Loucy (cell line): ENCODE measurements at regions not wholly inside any gene's neighbourhood (a gene's known extent, or its start where the extent isn't known, plus 50 kb on each side); places are given as distances from the start of the nearest gene placed in this dataset.

Source experiments
- H2AFZ ChIP-seq: fragments of 200-600 bp; sonication (generic); 2 replicates; pipeline ENCODE4 v1.6.0; 2016; ENCODE audit warnings: antibody characterized with exemption, mild to moderate bottlenecking, low read length, moderate library complexity
- H3F3A ChIP-seq: fragments of 200-600 bp; 2 replicates; pipeline ENCODE4 v1.6.0; 2016; ENCODE audit warnings: antibody characterized with exemption, low read depth, mild to moderate bottlenecking
- H3K27me3 ChIP-seq: fragments of 200-600 bp; sonication (generic); 2 replicates; pipeline ENCODE4 v1.6.1; 2014; ENCODE audit warnings: low read length, mild to moderate bottlenecking; ENCODE audit not compliant: insufficient read depth, poor library complexity, severe bottlenecking
- H3K36me3 ChIP-seq: fragments of 200-600 bp; sonication (generic); 2 replicates; pipeline ENCODE4 v1.6.1; 2016; ENCODE audit warnings: low read length; ENCODE audit not compliant: insufficient read depth
- H3K4me1 ChIP-seq: fragments of 200-600 bp; sonication (generic); 2 replicates; pipeline ENCODE4 v1.5.1; 2014; ENCODE audit warnings: low read length, mild to moderate bottlenecking; ENCODE audit not compliant: insufficient read depth, poor library complexity, severe bottlenecking
- H3K4me2 ChIP-seq: fragments of 200-600 bp; sonication (generic); 2 replicates; pipeline ENCODE4 v1.6.0; 2014; ENCODE audit warnings: antibody characterized with exemption, low read length, low read depth, mild to moderate bottlenecking; ENCODE audit not compliant: poor library complexity, severe bottlenecking
- H3K4me3 ChIP-seq: fragments of 200-600 bp; sonication (generic); 2 replicates; pipeline ENCODE4 v1.5.1; 2014; ENCODE audit warnings: low read length, mild to moderate bottlenecking, mixed read lengths; ENCODE audit not compliant: poor library complexity, severe bottlenecking
- H3K79me2 ChIP-seq: fragments of 200-600 bp; sonication (generic); 2 replicates; pipeline ENCODE4 v1.6.1; 2014; ENCODE audit warnings: low read length; ENCODE audit not compliant: insufficient read depth
- H3K9ac ChIP-seq: fragments of 200-600 bp; sonication (generic); 2 replicates; pipeline ENCODE4 v1.6.0; 2014; ENCODE audit warnings: mild to moderate bottlenecking, low read depth, low read length, moderate library complexity; ENCODE audit not compliant: poor library complexity, severe bottlenecking
- H3K9me2 ChIP-seq: fragments of 200-600 bp; sonication (generic); replicated peaks from 2 replicates; pipeline ENCODE4 v1.6.1; 2016; ENCODE audit warnings: low read depth, low read length, mixed read lengths
- H3K9me3 ChIP-seq: fragments of 200-600 bp; sonication (generic); 2 replicates; pipeline ENCODE4 v1.6.1; 2014; ENCODE audit warnings: mild to moderate bottlenecking, antibody characterized with exemption, low read length, low read depth; ENCODE audit not compliant: insufficient read depth
- H4K20me1 ChIP-seq: fragments of 200-600 bp; sonication (generic); 2 replicates; pipeline ENCODE4 v1.6.0; 2014; ENCODE audit warnings: antibody characterized with exemption, low read length, mild to moderate bottlenecking; ENCODE audit not compliant: insufficient read depth, poor library complexity, severe bottlenecking
- EZH2phosphoT487 ChIP-seq: fragments of 200-600 bp; IDR thresholded peaks from 2 replicates; pipeline ENCODE4 v1.6.1; 2018; ENCODE audit warnings: antibody characterized with exemption, mild to moderate bottlenecking, moderate library complexity, borderline replicate concordance
- TF ChIP-seq, protein P1 (sequence below): fragments of 200-600 bp; sonication (generic); conservative IDR thresholded peaks from 2 replicates; pipeline ENCODE4 v1.5.1; 2014; ENCODE audit warnings: mild to moderate bottlenecking, antibody characterized with exemption, low read length

DNA sequence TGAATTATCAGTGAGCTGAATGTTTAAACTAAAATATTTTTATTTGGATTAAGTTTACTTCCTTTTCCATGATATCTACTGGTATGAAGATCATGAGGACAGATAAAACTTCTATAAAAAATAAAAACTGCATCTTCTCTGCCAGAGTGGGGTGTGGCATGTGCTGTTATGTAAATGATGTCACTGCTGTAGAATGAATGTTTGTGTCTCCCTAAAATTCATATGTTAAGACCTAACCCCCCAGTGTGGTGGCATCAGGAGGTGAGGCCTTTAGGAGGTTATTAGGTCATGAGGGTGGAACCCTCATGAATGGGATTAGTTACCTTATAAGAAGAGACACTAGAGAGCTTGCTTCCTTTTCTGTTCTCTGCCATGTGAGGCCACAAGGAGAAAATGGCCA lies 178.7 kb upstream of the DPH6 start:
- Histone ChIP-seq H3K4me3 (no peak overlapping the region), H3K4me2 (no peak overlapping the region), H3K36me3 (no peaks in the 10 kb centered on the region), H3K27me3 (no peaks in the 10 kb centered on the region), H4K20me1 (no peaks in the 10 kb centered on the region), H3K9ac (no peak overlapping the region), H3K9me2 (no peaks in the 10 kb centered on the region), H3F3A (no peaks in the 10 kb centered on the region), H3K4me1 (no peaks in the 10 kb centered on the region), H3K79me2 (no peaks in the 10 kb centered on the region), H2AFZ (no peak overlapping the region), H3K9me3 (no peaks in the 10 kb centered on the region)
- TF ChIP-seq, protein P1, sequence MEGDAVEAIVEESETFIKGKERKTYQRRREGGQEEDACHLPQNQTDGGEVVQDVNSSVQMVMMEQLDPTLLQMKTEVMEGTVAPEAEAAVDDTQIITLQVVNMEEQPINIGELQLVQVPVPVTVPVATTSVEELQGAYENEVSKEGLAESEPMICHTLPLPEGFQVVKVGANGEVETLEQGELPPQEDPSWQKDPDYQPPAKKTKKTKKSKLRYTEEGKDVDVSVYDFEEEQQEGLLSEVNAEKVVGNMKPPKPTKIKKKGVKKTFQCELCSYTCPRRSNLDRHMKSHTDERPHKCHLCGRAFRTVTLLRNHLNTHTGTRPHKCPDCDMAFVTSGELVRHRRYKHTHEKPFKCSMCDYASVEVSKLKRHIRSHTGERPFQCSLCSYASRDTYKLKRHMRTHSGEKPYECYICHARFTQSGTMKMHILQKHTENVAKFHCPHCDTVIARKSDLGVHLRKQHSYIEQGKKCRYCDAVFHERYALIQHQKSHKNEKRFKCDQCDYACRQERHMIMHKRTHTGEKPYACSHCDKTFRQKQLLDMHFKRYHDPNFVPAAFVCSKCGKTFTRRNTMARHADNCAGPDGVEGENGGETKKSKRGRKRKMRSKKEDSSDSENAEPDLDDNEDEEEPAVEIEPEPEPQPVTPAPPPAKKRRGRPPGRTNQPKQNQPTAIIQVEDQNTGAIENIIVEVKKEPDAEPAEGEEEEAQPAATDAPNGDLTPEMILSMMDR = no peak
- TF ChIP-seq EZH2phosphoT487 = no peak

- Histone ChIP-seq H3K4me1 (no peaks in the 10 kb centered on the region), H3K79me2 (no peaks in the 10 kb centered on the region), H3K27me3 (no peaks in the 10 kb centered on the region), H3K4me2 (no peak overlapping the region), H2AFZ (no peak overlapping the region), H3K4me3 (no peak overlapping the region), H3K36me3 (no peaks in the 10 kb centered on the region), H3K9me2 (no peaks in the 10 kb centered on the region), H3F3A (no peaks in the 10 kb centered on the region), H3K9me3 (no peaks in the 10 kb centered on the region), H4K20me1 (no peaks in the 10 kb centered on the region), H3K9ac (no peak overlapping the region)
- no peak for TF ChIP-seq EZH2phosphoT487
- TF ChIP-seq, protein P1 = no peak
Measured at GRCh38 chr15:35725353-35725752, 179.4 kb upstream of the DPH6 start.

DNA sequence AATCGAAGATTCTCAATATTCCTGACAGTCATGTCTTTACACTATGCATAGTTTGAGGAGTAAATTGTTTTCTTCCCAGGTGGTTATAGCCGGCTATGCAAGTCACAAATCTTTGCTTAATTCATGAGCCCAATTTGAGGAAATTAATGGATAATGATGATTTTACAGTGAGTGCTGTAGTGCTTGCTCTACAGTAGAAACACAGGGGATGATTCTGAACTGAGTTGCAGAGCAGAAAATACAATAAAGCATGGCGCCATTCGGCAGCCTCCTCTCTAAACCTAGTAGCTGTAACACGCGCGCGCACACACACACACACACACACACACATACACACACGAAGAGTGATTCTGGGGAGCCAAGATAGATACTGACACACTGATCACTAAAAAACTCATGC lies 181.7 kb upstream of the DPH6 start:
- Histone ChIP-seq H3K36me3 (no peaks in the 10 kb centered on the region), H3K4me3 (no peak overlapping the region), H3K4me2 (no peak overlapping the region), H3K79me2 (no peaks in the 10 kb centered on the region), H3K27me3 (no peaks in the 10 kb centered on the region), H3F3A (no peaks in the 10 kb centered on the region), H3K9ac (no peak overlapping the region), H3K9me3 (no peaks in the 10 kb centered on the region), H2AFZ (no peak overlapping the region), H3K4me1 (no peaks in the 10 kb centered on the region), H3K9me2 (no peaks in the 10 kb centered on the region), H4K20me1 (no peaks in the 10 kb centered on the region)
- TF ChIP-seq, protein P1 = no peak
- TF ChIP-seq EZH2phosphoT487 = no peak
